ENCODE measurements at regions not wholly inside any gene's neighbourhood (a gene's known extent, or its start where the extent isn't known, plus 50 kb on each side); places are given as distances from the start of the nearest gene placed in this dataset.

DNA sequence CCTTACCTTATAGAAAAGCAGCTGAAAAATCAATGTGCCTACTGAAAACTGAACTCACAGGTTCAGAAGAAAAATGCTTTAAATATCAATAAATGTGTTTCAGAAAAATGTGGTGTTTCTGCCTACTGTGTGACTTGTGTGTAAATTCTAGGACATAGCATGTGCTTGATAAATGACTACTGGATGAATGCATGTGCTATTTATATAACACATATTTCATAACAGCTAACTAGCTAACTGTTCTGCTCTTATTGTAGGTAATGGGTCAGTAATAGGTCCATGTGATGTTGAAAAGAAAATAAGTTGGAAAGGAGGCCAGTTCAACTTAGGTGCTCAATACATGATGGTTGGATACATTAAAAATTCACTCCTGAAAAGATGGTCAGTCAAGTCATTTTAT, 993.0 kb upstream of the LCORL start:
- H3K27ac ChIP-seq (ENCODE audit: low read depth, low read length): no peak overlapping the region
- Mint-ChIP-seq H3K27me3 (no peaks in the 10 kb centered on the region), H3K9me3 (peaks cover 0 to 13% (median 3%) of the 10 kb centered on the region in 11 donors), H3K36me3 (peaks cover 0 to 4% (median 0%) of the 10 kb centered on the region in 5 donors), H3K4me1 (no peaks in the 10 kb centered on the region), H3K4me3 (no peak overlapping the region), H3K27ac (no peak overlapping the region)
- H3K9me3 ChIP-seq (ENCODE audit: control insufficient read depth in 2 of 3, low read length in 3 of 3): no peaks in the 10 kb centered on the region
- ATAC-seq (no peak), DNase-seq (no peak)
- no peaks in the 10 kb centered on the region for H3K36me3 ChIP-seq (ENCODE audit: control insufficient read depth in 2 of 3, insufficient read depth in 3 of 3, low read length in 3 of 3)
- intact Hi-C loops (cut with micrococcal nuclease): no loop called here
- CTCF ChIA-PET: no interaction called here
- no peak overlapping the region for H3K4me3 ChIP-seq (ENCODE audit: low read length)
- no peaks in the 10 kb centered on the region for H3K27me3 ChIP-seq (ENCODE audit: control insufficient read depth in 2 of 2, insufficient read depth in 2 of 2, low read length in 2 of 2)
- POLR2A ChIA-PET: no interaction called here
- no peaks in the 10 kb centered on the region for H3K4me1 ChIP-seq (ENCODE audit: control insufficient read depth in 2 of 2, insufficient read depth in 2 of 2, low read length in 2 of 2)

DNA sequence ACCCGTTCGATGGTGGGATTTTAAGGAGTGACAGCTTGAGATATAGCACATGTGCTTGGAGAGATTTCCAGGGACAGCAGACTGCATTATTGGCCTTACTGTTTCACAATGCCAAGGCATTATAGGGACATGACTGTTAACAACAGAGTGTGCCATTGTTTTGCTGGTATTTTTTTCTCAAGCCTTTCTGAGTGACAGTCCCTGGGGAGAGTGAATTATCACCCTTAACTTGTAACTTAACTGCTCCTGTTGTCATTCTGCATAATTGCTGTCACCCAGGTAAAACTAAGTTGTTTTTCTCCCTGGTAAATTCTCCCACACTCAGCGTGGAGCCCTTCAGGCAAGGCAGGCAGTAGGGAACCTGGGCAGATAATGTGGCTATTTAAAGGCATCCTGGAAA, 989.2 kb upstream of the LCORL start:
- CTCF ChIA-PET: no interaction called here
- no peak overlapping the region for H3K27ac Mint-ChIP-seq
- POLR2A ChIA-PET: no interaction called here
- H3K27me3 Mint-ChIP-seq: no peaks in the 10 kb centered on the region
- Histone ChIP-seq H3K27ac (ENCODE audit: low read depth, low read length) (no peak overlapping the region), H3K9me3 (ENCODE audit: control insufficient read depth in 2 of 3, low read length in 3 of 3) (no peaks in the 10 kb centered on the region), H3K4me3 (ENCODE audit: low read length) (no peak overlapping the region), H3K4me1 (ENCODE audit: control insufficient read depth in 2 of 2, insufficient read depth in 2 of 2, low read length in 2 of 2) (no peaks in the 10 kb centered on the region), H3K36me3 (ENCODE audit: control insufficient read depth in 2 of 3, insufficient read depth in 3 of 3, low read length in 3 of 3) (no peaks in the 10 kb centered on the region), H3K27me3 (ENCODE audit: control insufficient read depth in 2 of 2, insufficient read depth in 2 of 2, low read length in 2 of 2) (no peaks in the 10 kb centered on the region)
- peaks cover 0 to 11% (median 5%) of the 10 kb centered on the region in 11 donors for H3K9me3 Mint-ChIP-seq
- H3K4me1 Mint-ChIP-seq: no peaks in the 10 kb centered on the region
- H3K4me3 Mint-ChIP-seq: no peak overlapping the region
- ATAC-seq (no peak), DNase-seq (no peak)
- intact Hi-C loops (cut with micrococcal nuclease): no loop called here
- H3K36me3 Mint-ChIP-seq: peaks cover 0 to 5% (median 0%) of the 10 kb centered on the region in 5 donors

DNA sequence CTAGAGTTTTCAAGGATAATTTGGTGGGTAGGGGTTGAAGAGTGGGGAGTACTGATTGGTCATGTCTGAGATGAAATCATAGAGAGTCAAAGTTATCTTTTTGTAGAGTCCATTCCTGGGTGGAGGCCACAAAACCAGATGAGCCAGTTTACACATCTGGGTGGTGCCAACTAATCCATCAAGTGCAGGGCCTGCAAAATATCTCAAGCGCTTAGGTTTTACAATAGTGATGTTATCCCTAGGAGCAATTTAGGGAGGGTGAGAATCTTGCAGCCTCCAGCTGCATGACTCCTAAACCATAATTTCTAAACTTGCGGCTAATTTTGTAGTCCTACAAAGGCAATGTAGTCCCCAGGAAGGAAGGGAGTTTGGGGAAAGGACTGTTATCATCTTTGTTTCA, 988.3 kb upstream of the LCORL start:
- CTCF ChIA-PET: no interaction called here
- Mint-ChIP-seq H3K27me3 (no peaks in the 10 kb centered on the region), H3K4me3 (no peak overlapping the region), H3K4me1 (no peaks in the 10 kb centered on the region), H3K36me3 (peaks cover 0 to 5% (median 0%) of the 10 kb centered on the region in 5 donors), H3K27ac (no peak overlapping the region), H3K9me3 (peaks cover 0 to 11% (median 7%) of the 10 kb centered on the region in 11 donors)
- H3K9me3 ChIP-seq (ENCODE audit: control insufficient read depth in 2 of 3, low read length in 3 of 3): no peaks in the 10 kb centered on the region
- ATAC-seq: no peak
- intact Hi-C loops (cut with micrococcal nuclease): no loop called here
- no peaks in the 10 kb centered on the region for H3K4me1 ChIP-seq (ENCODE audit: control insufficient read depth in 2 of 2, insufficient read depth in 2 of 2, low read length in 2 of 2)
- no peaks in the 10 kb centered on the region for H3K36me3 ChIP-seq (ENCODE audit: control insufficient read depth in 2 of 3, insufficient read depth in 3 of 3, low read length in 3 of 3)
- no peak for DNase-seq
- no peak overlapping the region for H3K4me3 ChIP-seq (ENCODE audit: low read length)
- no peak overlapping the region for H3K27ac ChIP-seq (ENCODE audit: low read depth, low read length)
- no peaks in the 10 kb centered on the region for H3K27me3 ChIP-seq (ENCODE audit: control insufficient read depth in 2 of 2, insufficient read depth in 2 of 2, low read length in 2 of 2)
- POLR2A ChIA-PET: no interaction called here

DNA sequence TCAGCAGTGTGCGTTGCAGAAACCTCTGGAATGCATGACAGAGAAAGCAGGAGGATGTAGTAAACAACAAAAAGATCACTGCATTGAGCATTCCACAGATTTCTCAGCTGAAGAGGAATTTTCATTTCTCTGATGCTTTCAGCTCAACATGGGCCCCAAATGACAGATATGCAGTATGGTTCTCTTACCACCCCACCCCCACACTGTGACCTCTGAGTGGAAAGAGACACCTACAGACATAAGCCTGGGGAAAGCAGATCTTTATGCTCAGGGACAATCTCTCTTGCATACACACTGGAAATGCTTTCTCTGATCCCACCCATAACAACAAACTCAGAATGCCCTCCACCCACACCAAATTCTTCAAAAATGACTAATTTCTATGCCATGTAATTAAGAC, 983.7 kb upstream of the LCORL start:
- Histone ChIP-seq H3K27me3 (ENCODE audit: control insufficient read depth in 2 of 2, insufficient read depth in 2 of 2, low read length in 2 of 2) (no peaks in the 10 kb centered on the region), H3K4me1 (ENCODE audit: control insufficient read depth in 2 of 2, insufficient read depth in 2 of 2, low read length in 2 of 2) (no peaks in the 10 kb centered on the region), H3K4me3 (ENCODE audit: low read length) (no peak overlapping the region), H3K36me3 (ENCODE audit: control insufficient read depth in 2 of 3, insufficient read depth in 3 of 3, low read length in 3 of 3) (no peaks in the 10 kb centered on the region), H3K9me3 (ENCODE audit: control insufficient read depth in 2 of 3, low read length in 3 of 3) (no peaks in the 10 kb centered on the region), H3K27ac (ENCODE audit: low read depth, low read length) (no peak overlapping the region)
- Mint-ChIP-seq H3K36me3 (peaks cover 0 to 5% (median 0%) of the 10 kb centered on the region in 5 donors), H3K4me1 (no peaks in the 10 kb centered on the region), H3K9me3 (peaks cover 0 to 18% (median 11%) of the 10 kb centered on the region in 11 donors), H3K4me3 (no peak overlapping the region), H3K27me3 (no peaks in the 10 kb centered on the region), H3K27ac (no peak overlapping the region)
- ChIA-PET POLR2A (no interaction called here), CTCF (no interaction called here)
- intact Hi-C loops (cut with micrococcal nuclease): no loop called here
- DNase-seq (no peak), ATAC-seq (no peak)

DNA sequence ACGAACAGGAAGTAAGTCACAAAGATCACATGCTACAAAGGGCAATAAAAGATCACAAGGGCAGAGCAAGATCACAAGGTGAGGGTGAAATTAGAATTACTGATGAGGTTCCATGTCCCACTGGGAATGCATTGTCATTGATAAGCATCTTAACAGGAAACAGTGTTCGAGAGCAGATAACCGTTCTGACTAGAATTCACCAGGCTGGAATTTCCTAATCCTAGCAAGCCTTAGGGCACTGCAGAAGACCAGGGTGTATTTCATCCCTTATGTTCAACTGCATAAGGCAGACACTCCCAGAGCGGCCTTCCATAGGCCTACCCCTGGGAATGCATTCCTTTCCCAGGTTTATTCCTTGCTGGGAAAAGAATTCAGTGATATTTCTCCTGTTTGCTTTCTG, 980.6 kb upstream of the LCORL start:
- no peaks in the 10 kb centered on the region for H3K4me1 ChIP-seq (ENCODE audit: control insufficient read depth in 2 of 2, insufficient read depth in 2 of 2, low read length in 2 of 2)
- CTCF ChIA-PET: no interaction called here
- Mint-ChIP-seq H3K4me1 (no peaks in the 10 kb centered on the region), H3K9me3 (peaks cover 0 to 20% (median 10%) of the 10 kb centered on the region in 11 donors), H3K27me3 (no peaks in the 10 kb centered on the region), H3K36me3 (no peaks in the 10 kb centered on the region), H3K4me3 (no peak overlapping the region), H3K27ac (no peak overlapping the region)
- H3K36me3 ChIP-seq (ENCODE audit: control insufficient read depth in 2 of 3, insufficient read depth in 3 of 3, low read length in 3 of 3): no peaks in the 10 kb centered on the region
- no peaks in the 10 kb centered on the region for H3K27me3 ChIP-seq (ENCODE audit: control insufficient read depth in 2 of 2, insufficient read depth in 2 of 2, low read length in 2 of 2)
- H3K9me3 ChIP-seq (ENCODE audit: control insufficient read depth in 2 of 3, low read length in 3 of 3): no peaks in the 10 kb centered on the region
- H3K4me3 ChIP-seq (ENCODE audit: low read length): no peak overlapping the region
- no peak for DNase-seq
- intact Hi-C loops (cut with micrococcal nuclease): no loop called here
- no peak overlapping the region for H3K27ac ChIP-seq (ENCODE audit: low read depth, low read length)
- ATAC-seq: no peak
- POLR2A ChIA-PET: no interaction called here

DNA sequence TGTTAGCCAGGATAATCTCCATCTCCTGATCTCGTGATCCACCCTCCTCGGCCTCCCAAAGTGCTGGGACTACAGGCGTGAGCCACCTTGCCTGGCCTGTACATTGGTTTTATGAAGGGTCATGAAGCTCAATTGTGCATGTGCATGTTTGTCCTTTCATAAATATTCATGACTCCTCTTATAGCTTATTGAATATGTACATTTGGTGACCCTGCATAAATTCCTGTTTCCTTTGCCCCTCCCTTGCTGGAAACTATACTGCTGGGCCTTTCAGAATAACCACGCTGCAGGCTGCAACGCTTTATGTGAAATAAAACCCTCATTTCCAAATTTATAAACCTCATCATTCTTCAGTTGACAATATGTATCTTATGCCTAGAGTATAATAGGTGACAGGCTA, 978.0 kb upstream of the LCORL start:
- no peak for ATAC-seq
- H3K4me1 ChIP-seq (ENCODE audit: control insufficient read depth in 2 of 2, insufficient read depth in 2 of 2, low read length in 2 of 2): no peaks in the 10 kb centered on the region
- intact Hi-C loops (cut with micrococcal nuclease): no loop called here
- Mint-ChIP-seq H3K4me1 (no peaks in the 10 kb centered on the region), H3K27me3 (no peaks in the 10 kb centered on the region), H3K36me3 (no peaks in the 10 kb centered on the region), H3K27ac (no peak overlapping the region), H3K4me3 (no peak overlapping the region), H3K9me3 (peaks cover 0 to 23% (median 10%) of the 10 kb centered on the region in 11 donors)
- no peaks in the 10 kb centered on the region for H3K9me3 ChIP-seq (ENCODE audit: control insufficient read depth in 2 of 3, low read length in 3 of 3)
- H3K36me3 ChIP-seq (ENCODE audit: control insufficient read depth in 2 of 3, insufficient read depth in 3 of 3, low read length in 3 of 3): no peaks in the 10 kb centered on the region
- ChIA-PET POLR2A (no interaction called here), CTCF (no interaction called here)
- no peak overlapping the region for H3K4me3 ChIP-seq (ENCODE audit: low read length)
- no peaks in the 10 kb centered on the region for H3K27me3 ChIP-seq (ENCODE audit: control insufficient read depth in 2 of 2, insufficient read depth in 2 of 2, low read length in 2 of 2)
- no peak overlapping the region for H3K27ac ChIP-seq (ENCODE audit: low read depth, low read length)
- DNase-seq: no peak

DNA sequence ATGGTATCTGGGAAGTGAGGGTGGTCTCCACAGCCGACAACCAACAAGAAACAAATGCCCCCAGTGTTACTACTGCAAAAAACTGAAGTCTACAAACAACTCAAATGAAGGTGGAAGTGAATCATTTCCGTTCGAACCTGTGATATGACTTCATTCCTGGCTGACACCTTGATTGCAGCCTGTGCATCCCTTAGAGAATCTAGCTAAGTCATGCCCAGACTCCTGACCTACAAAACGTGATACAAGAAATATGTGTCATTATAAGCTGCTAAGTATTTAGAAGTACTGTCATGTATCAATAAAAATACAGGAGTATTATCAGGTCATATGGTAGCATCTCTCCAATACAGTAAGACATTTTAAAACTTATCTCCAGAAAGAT, 959.7 kb upstream of the LCORL start:
- Histone ChIP-seq H3K27ac (ENCODE audit: low read depth, low read length) (no peak overlapping the region), H3K4me3 (ENCODE audit: low read length) (no peak overlapping the region), H3K9me3 (ENCODE audit: control insufficient read depth in 2 of 3, low read length in 3 of 3) (no peaks in the 10 kb centered on the region), H3K4me1 (ENCODE audit: control insufficient read depth in 2 of 2, insufficient read depth in 2 of 2, low read length in 2 of 2) (no peaks in the 10 kb centered on the region), H3K27me3 (ENCODE audit: control insufficient read depth in 2 of 2, insufficient read depth in 2 of 2, low read length in 2 of 2) (no peaks in the 10 kb centered on the region), H3K36me3 (ENCODE audit: control insufficient read depth in 2 of 3, insufficient read depth in 3 of 3, low read length in 3 of 3) (no peaks in the 10 kb centered on the region)
- intact Hi-C loops (cut with micrococcal nuclease): no loop called here
- ATAC-seq: no peak
- Mint-ChIP-seq H3K36me3 (no peaks in the 10 kb centered on the region), H3K4me3 (no peak overlapping the region), H3K27me3 (no peaks in the 10 kb centered on the region), H3K27ac (no peak overlapping the region), H3K9me3 (peaks cover 0 to 13% (median 2%) of the 10 kb centered on the region in 11 donors), H3K4me1 (no peaks in the 10 kb centered on the region)
- POLR2A ChIA-PET: no interaction called here
- CTCF ChIA-PET: no interaction called here
- DNase-seq: no peak
